HG03378 (cell line): ENCODE measurements at regions not wholly inside any gene's neighbourhood (a gene's known extent, or its start where the extent isn't known, plus 50 kb on each side); places are given as distances from the start of the nearest gene placed in this dataset.

Experiments
- ATAC-seq: cut with Tn5 transposase; IDR thresholded peaks from one replicate; pipeline ENCODE4 v1.9.1; 2021; ENCODE audit warnings: mild to moderate bottlenecking, moderate library complexity; ENCODE audit not compliant: unreplicated experiment

GRCh38 chr7:45509222-45509621, 64.9 kb upstream of the ADCY1 start:
- no peak for ATAC-seq

- no peak for ATAC-seq
Measured at GRCh38 chr7:45511721-45512597, 62.2 kb upstream of the ADCY1 start.

- no peak for ATAC-seq
Measured at GRCh38 chr7:45514944-45515343, 59.2 kb upstream of the ADCY1 start.

- ATAC-seq = no peak
Measured at GRCh38 chr7:45515346-45515745, 58.8 kb upstream of the ADCY1 start.
